ENCODE measurements at regions not wholly inside any gene's neighbourhood (a gene's known extent, or its start where the extent isn't known, plus 50 kb on each side); places are given as distances from the start of the nearest gene placed in this dataset.

DNA sequence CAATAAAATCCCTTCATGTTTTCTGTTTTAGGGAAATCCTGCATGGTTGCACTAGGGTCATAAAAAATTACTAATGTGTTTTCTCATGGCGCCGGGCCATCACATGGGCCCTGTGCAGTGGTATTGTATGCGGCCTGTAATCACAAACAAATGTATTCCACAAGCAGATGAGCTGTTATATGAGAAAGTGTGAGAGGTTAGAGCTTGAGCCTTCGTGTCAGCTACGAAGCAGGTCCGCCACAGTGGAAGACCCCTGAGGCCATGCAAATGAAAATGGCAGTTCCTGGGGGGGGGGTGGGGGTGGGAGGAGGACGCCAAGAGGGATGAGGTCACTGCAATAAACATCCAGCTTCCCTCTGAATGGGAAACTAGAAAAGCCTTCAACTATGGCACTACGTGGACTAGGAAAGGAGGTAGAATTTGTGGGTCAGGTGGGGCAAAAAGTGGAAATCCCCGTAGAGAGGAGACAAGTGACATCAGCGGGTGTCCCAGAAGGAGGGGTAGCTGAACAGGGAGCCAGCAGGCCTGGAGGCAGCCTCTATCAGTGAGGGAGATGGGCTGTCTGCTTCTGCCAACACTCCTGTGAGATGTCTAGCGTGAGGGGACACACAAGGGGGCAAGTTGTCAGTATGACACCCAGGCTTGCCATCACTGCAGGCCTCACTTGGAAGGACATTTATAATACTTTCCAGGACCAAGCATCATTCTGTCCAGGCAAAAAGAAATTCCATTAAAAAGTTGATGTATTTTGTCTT is 130.3 kb upstream of the CTAGE1 start:
- H3K4me3 ChIP-seq (ENCODE audit: low read length), result no peak overlapping the region
- CTCF ChIA-PET, result interaction anchor here (0.6 to 1.1 kb wide), 2 partner anchors 169 to 328 kb away, joined by 3 read pairs; no protein-coding TSS in a partner anchor
- no peaks in the 10 kb centered on the region for H3K9me3 ChIP-seq (ENCODE audit: low read length)
- peaks cover 5 to 6% (median 6%) of the 10 kb centered on the region in 3 donors for H3K4me1 Mint-ChIP-seq
- no peak overlapping the region for H3K27ac Mint-ChIP-seq
- no peaks in the 10 kb centered on the region for H3K27me3 ChIP-seq (ENCODE audit: insufficient read depth, low read length, poor library complexity, severe bottlenecking)
- DNase-seq, result no peak
- POLR2A ChIA-PET, result no interaction called here
- no peaks in the 10 kb centered on the region for H3K4me1 ChIP-seq (ENCODE audit: insufficient read depth, low read length)
- no peaks in the 10 kb centered on the region for H3K36me3 Mint-ChIP-seq
- no peaks in the 10 kb centered on the region for H3K9me3 Mint-ChIP-seq
- H3K4me3 Mint-ChIP-seq, result no peak overlapping the region
- no peaks in the 10 kb centered on the region for H3K36me3 ChIP-seq (ENCODE audit: insufficient read depth, low read length)
- H3K27ac ChIP-seq (ENCODE audit: low read depth, low read length), result no peak overlapping the region
- H3K27me3 Mint-ChIP-seq, result peaks cover 4% of the 10 kb centered on the region in 2 donors

DNA sequence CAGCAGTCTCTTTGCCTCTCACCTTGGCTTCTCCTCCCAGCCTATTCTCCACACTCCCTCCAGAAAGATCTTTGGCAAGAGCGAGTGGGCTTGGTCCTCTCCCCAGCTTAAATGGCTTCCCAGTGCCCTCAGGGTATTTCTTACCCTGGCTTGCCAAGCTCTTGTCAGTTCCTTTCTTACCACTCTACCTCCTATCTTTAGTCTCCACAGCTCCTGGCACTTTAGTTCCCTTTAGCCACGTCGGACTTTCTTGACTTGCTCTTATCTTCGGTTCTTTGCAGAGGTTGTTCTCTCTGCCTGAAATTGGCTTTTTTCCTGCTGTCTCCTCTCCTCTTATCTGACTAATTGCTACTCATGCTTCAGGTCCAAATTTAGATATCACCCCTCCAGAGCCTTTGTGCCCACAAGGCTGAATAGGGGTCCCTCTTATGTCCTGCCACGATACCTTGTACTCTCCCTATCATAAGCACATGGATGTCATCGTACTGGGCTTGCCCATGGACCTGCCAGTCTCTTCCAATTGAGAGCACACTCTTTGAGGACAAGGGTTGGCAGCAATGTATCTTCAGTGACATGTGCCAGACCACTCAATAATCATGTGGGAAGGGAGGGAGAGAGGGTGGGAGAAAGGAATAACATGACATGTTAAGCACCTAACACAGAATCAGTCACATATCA is 131.7 kb upstream of the CTAGE1 start:
- H3K36me3 Mint-ChIP-seq, result no peaks in the 10 kb centered on the region
- POLR2A ChIA-PET, result interaction anchor here (0.7 kb wide), 1 partner anchor 243 kb away, joined by 3 read pairs; no protein-coding TSS in a partner anchor
- no peak for DNase-seq
- Histone ChIP-seq H3K27ac (ENCODE audit: low read depth, low read length) (no peak overlapping the region), H3K9me3 (ENCODE audit: low read length) (no peaks in the 10 kb centered on the region), H3K4me3 (ENCODE audit: low read length) (no peak overlapping the region), H3K27me3 (ENCODE audit: insufficient read depth, low read length, poor library complexity, severe bottlenecking) (no peaks in the 10 kb centered on the region), H3K36me3 (ENCODE audit: insufficient read depth, low read length) (no peaks in the 10 kb centered on the region), H3K4me1 (ENCODE audit: insufficient read depth, low read length) (no peaks in the 10 kb centered on the region)
- no peak overlapping the region for H3K4me3 Mint-ChIP-seq
- H3K4me1 Mint-ChIP-seq, result peaks cover 3% of the 10 kb centered on the region in 3 donors
- H3K9me3 Mint-ChIP-seq, result no peaks in the 10 kb centered on the region
- H3K27ac Mint-ChIP-seq, result no peak overlapping the region
- H3K27me3 Mint-ChIP-seq, result peaks cover 3% of the 10 kb centered on the region in 2 donors
- CTCF ChIA-PET, result no interaction called here

DNA sequence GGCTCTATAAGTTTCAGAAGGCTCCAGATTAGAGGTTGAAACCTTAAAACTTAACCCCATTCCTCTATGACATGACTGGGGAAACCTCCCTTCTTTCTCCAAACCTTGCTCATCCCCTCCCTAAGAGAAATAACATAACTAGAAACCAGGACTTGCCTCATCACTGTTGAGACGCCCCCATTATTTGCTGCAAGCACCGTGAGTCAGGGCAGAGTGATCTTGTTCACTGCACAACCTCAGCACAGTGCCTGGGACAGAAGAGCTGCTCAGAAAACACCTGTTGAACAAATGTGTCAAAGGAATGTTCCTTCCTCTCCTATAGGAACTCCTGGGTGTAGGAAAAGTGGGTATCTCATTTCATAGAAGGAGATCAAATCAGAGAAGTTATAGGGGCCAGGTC is 132.7 kb upstream of the CTAGE1 start:
- Mint-ChIP-seq H3K27ac (no peak overlapping the region), H3K9me3 (no peaks in the 10 kb centered on the region), H3K4me3 (no peak overlapping the region), H3K36me3 (no peaks in the 10 kb centered on the region), H3K4me1 (no peaks in the 10 kb centered on the region), H3K27me3 (peaks cover 0 to 6% of the 10 kb centered on the region in 2 donors)
- Histone ChIP-seq H3K27me3 (ENCODE audit: insufficient read depth, low read length, poor library complexity, severe bottlenecking) (no peaks in the 10 kb centered on the region), H3K27ac (ENCODE audit: low read depth, low read length) (no peak overlapping the region), H3K4me1 (ENCODE audit: insufficient read depth, low read length) (no peaks in the 10 kb centered on the region), H3K4me3 (ENCODE audit: low read length) (no peak overlapping the region), H3K36me3 (ENCODE audit: insufficient read depth, low read length) (no peaks in the 10 kb centered on the region), H3K9me3 (ENCODE audit: low read length) (no peaks in the 10 kb centered on the region)
- CTCF ChIA-PET, result no interaction called here
- DNase-seq, result no peak
- POLR2A ChIA-PET, result no interaction called here

DNA sequence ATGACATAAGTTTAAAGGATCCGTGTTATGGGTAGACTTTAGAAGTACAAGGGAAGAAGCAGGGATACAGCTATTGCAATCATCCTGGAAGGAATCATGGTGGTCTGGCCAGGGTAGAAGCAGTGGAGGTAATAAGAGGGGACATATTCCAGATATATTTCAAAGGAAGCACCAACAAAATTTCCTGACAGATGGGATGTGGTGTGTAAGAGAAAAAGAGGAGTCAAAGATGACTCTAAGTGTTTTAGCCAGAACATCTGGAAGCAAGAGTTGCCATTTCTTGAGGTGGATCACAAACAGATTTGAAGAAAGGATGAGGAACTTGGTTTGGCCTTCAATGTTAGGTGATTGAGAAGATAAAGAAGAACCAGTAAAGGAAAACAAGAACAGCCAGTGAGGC is 133.1 kb upstream of the CTAGE1 start:
- no peaks in the 10 kb centered on the region for H3K4me1 ChIP-seq (ENCODE audit: insufficient read depth, low read length)
- Mint-ChIP-seq H3K9me3 (no peaks in the 10 kb centered on the region), H3K36me3 (no peaks in the 10 kb centered on the region), H3K4me3 (no peak overlapping the region), H3K27ac (no peak overlapping the region), H3K4me1 (no peaks in the 10 kb centered on the region), H3K27me3 (peaks cover 0 to 6% of the 10 kb centered on the region in 2 donors)
- no peak for DNase-seq
- no peaks in the 10 kb centered on the region for H3K27me3 ChIP-seq (ENCODE audit: insufficient read depth, low read length, poor library complexity, severe bottlenecking)
- H3K27ac ChIP-seq (ENCODE audit: low read depth, low read length), result no peak overlapping the region
- CTCF ChIA-PET, result no interaction called here
- H3K4me3 ChIP-seq (ENCODE audit: low read length), result no peak overlapping the region
- no peaks in the 10 kb centered on the region for H3K36me3 ChIP-seq (ENCODE audit: insufficient read depth, low read length)
- POLR2A ChIA-PET, result no interaction called here
- no peaks in the 10 kb centered on the region for H3K9me3 ChIP-seq (ENCODE audit: low read length)

DNA sequence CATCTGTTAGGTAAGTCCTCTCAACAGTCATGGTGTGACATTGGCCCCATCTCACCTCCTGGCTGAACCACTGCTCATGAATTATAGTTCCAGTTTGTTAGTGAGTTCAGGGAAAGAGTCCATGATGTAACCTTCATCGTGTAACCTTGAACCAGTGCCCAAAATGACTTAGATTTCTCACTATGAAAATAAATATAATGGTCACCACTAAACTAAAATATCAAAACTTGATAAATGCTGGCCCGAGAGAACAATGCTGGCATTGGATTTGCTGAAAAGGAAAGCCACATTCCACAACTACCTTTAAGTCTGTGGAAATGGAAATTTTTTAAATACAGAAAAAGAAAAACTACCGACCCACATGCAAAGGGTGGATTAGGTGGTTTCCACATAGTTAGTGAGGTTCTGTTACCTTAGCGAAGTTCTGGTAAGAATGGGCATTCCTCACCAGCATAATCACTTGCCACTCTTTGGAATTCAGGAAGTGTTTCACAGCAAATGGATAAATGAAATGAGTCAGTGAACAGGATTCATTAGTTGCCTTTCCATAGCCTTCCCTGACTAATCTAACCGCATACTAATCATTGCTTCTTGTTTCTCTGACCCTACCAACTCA is 133.9 kb upstream of the CTAGE1 start:
- no peak for DNase-seq
- peaks cover 0 to 7% of the 10 kb centered on the region in 2 donors for H3K27me3 Mint-ChIP-seq
- no peaks in the 10 kb centered on the region for H3K4me1 ChIP-seq (ENCODE audit: insufficient read depth, low read length)
- H3K36me3 Mint-ChIP-seq, result no peaks in the 10 kb centered on the region
- CTCF ChIA-PET, result no interaction called here
- H3K36me3 ChIP-seq (ENCODE audit: insufficient read depth, low read length), result no peaks in the 10 kb centered on the region
- POLR2A ChIA-PET, result no interaction called here
- H3K9me3 Mint-ChIP-seq, result no peaks in the 10 kb centered on the region
- no peak overlapping the region for H3K4me3 Mint-ChIP-seq
- H3K4me3 ChIP-seq (ENCODE audit: low read length), result no peak overlapping the region
- H3K9me3 ChIP-seq (ENCODE audit: low read length), result no peaks in the 10 kb centered on the region
- no peaks in the 10 kb centered on the region for H3K27me3 ChIP-seq (ENCODE audit: insufficient read depth, low read length, poor library complexity, severe bottlenecking)
- no peaks in the 10 kb centered on the region for H3K4me1 Mint-ChIP-seq
- no peak overlapping the region for H3K27ac Mint-ChIP-seq
- no peak overlapping the region for H3K27ac ChIP-seq (ENCODE audit: low read depth, low read length)

DNA sequence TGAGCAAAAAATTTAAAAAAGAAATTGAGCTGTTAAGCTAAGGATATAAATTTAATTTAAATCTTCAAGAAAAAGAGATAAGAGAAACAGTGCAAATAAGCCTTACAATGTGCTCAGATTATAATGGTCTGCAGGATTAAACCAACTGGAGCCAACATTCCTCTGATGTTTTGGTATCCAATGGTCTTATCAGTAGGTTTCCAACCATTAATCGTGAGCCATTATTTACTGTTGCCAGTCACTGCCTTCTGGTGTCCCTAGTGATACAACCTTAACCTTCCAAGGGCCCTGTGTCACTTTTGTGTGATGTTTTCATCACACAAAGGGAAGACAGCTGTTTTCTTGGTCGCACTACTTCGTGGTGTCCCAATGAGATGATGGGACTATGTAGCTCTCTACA is 134.5 kb upstream of the CTAGE1 start:
- Mint-ChIP-seq H3K4me1 (no peaks in the 10 kb centered on the region), H3K4me3 (no peak overlapping the region), H3K27me3 (peaks cover 2 to 13% of the 10 kb centered on the region in 2 donors), H3K9me3 (no peaks in the 10 kb centered on the region), H3K27ac (no peak overlapping the region), H3K36me3 (no peaks in the 10 kb centered on the region)
- no peaks in the 10 kb centered on the region for H3K9me3 ChIP-seq (ENCODE audit: low read length)
- H3K27me3 ChIP-seq (ENCODE audit: insufficient read depth, low read length, poor library complexity, severe bottlenecking), result peaks cover 2% of the 10 kb centered on the region
- no peak overlapping the region for H3K27ac ChIP-seq (ENCODE audit: low read depth, low read length)
- no peaks in the 10 kb centered on the region for H3K36me3 ChIP-seq (ENCODE audit: insufficient read depth, low read length)
- H3K4me3 ChIP-seq (ENCODE audit: low read length), result no peak overlapping the region
- DNase-seq, result no peak
- no peaks in the 10 kb centered on the region for H3K4me1 ChIP-seq (ENCODE audit: insufficient read depth, low read length)
- ChIA-PET POLR2A (no interaction called here), CTCF (no interaction called here)

DNA sequence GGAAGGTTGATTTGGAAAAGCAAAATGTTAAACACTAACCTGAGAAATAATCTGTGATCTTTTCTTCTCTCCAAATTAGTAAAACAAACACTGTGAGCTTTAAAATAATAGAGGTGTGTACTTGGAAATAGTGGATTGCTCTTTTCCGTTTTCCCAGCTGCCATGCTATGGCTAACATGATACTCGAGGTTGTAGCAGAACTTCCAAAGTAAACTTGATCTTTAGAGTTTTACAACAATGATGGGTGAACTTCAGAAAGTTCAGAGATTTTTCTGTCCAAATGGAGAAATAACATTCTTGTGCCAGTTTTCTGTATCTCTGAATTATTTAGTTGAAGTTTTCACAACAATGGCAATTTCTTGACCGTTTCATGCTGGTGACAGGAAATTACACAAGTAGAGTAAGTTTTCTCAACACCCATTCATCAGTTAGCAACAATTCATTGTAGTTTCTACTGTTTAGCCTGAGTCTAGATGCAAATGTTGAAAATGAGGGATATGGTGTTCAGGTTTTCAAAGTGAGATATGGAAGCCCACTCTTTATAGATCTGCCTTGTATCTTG is 135.3 kb upstream of the CTAGE1 start:
- Histone ChIP-seq H3K27me3 (ENCODE audit: insufficient read depth, low read length, poor library complexity, severe bottlenecking) (peaks cover 5% of the 10 kb centered on the region), H3K4me1 (ENCODE audit: insufficient read depth, low read length) (no peaks in the 10 kb centered on the region), H3K9me3 (ENCODE audit: low read length) (no peaks in the 10 kb centered on the region), H3K27ac (ENCODE audit: low read depth, low read length) (no peak overlapping the region), H3K4me3 (ENCODE audit: low read length) (no peak overlapping the region), H3K36me3 (ENCODE audit: insufficient read depth, low read length) (no peaks in the 10 kb centered on the region)
- H3K4me3 Mint-ChIP-seq, result no peak overlapping the region
- ChIA-PET POLR2A (no interaction called here), CTCF (no interaction called here)
- no peaks in the 10 kb centered on the region for H3K4me1 Mint-ChIP-seq
- H3K9me3 Mint-ChIP-seq, result no peaks in the 10 kb centered on the region
- no peak overlapping the region for H3K27ac Mint-ChIP-seq
- no peak for DNase-seq
- H3K36me3 Mint-ChIP-seq, result no peaks in the 10 kb centered on the region
- peaks cover 6 to 21% of the 10 kb centered on the region in 2 donors for H3K27me3 Mint-ChIP-seq
